ENCODE measurements at regions not wholly inside any gene's neighbourhood (a gene's known extent, or its start where the extent isn't known, plus 50 kb on each side); places are given as distances from the start of the nearest gene placed in this dataset.

GRCh38 chr4:148575577-148575976 lies 133.4 kb upstream of the NR3C2 start:
- H3K27ac ChIP-seq (ENCODE audit: low read depth, low read length) = no peak overlapping the region
- no peaks in the 10 kb centered on the region for H4K20me1 ChIP-seq (ENCODE audit: insufficient read depth, low read length)
- H3K27me3 ChIP-seq (ENCODE audit: insufficient read depth, low read length) = no peaks in the 10 kb centered on the region
- no peak for DNase-seq (ENCODE audit: insufficient read length, low spot score, missing footprints)
- no peak for TF ChIP-seq CTCF (IDR thresholded peaks at IDR 0.05; ENCODE audit: extremely low read depth, low read depth, low read length)
- H3K9me3 ChIP-seq (ENCODE audit: low read depth, low read length) = no peaks in the 10 kb centered on the region
- H3K36me3 ChIP-seq (ENCODE audit: insufficient read depth, low read length) = no peaks in the 10 kb centered on the region
- H3K4me2 ChIP-seq (ENCODE audit: insufficient read depth, low read length) = no peak overlapping the region
- H3K4me1 ChIP-seq (ENCODE audit: insufficient read depth, low read length) = no peaks in the 10 kb centered on the region
- H3K4me3 ChIP-seq (ENCODE audit: insufficient read depth, low read length) = no peak overlapping the region
- no peak overlapping the region for H2AFZ ChIP-seq (ENCODE audit: low read length)
- H3K79me2 ChIP-seq (ENCODE audit: insufficient read depth, low read length) = no peaks in the 10 kb centered on the region

GRCh38 chr4:148574911-148575310 lies 132.7 kb upstream of the NR3C2 start:
- Histone ChIP-seq H3K4me1 (ENCODE audit: insufficient read depth, low read length) (no peaks in the 10 kb centered on the region), H3K9me3 (ENCODE audit: low read depth, low read length) (no peaks in the 10 kb centered on the region), H2AFZ (ENCODE audit: low read length) (no peak overlapping the region), H3K4me3 (ENCODE audit: insufficient read depth, low read length) (no peak overlapping the region), H3K27ac (ENCODE audit: low read depth, low read length) (no peak overlapping the region), H3K36me3 (ENCODE audit: insufficient read depth, low read length) (no peaks in the 10 kb centered on the region), H3K4me2 (ENCODE audit: insufficient read depth, low read length) (no peak overlapping the region), H4K20me1 (ENCODE audit: insufficient read depth, low read length) (no peaks in the 10 kb centered on the region), H3K27me3 (ENCODE audit: insufficient read depth, low read length) (no peaks in the 10 kb centered on the region), H3K79me2 (ENCODE audit: insufficient read depth, low read length) (no peaks in the 10 kb centered on the region)
- TF ChIP-seq CTCF (IDR thresholded peaks at IDR 0.05; ENCODE audit: extremely low read depth, low read depth, low read length) = no peak
- DNase-seq (ENCODE audit: insufficient read length, low spot score, missing footprints) = no peak

GRCh38 chr4:148574502-148574901 lies 132.3 kb upstream of the NR3C2 start:
- Histone ChIP-seq H3K79me2 (ENCODE audit: insufficient read depth, low read length) (no peaks in the 10 kb centered on the region), H3K4me2 (ENCODE audit: insufficient read depth, low read length) (no peak overlapping the region), H3K27me3 (ENCODE audit: insufficient read depth, low read length) (no peaks in the 10 kb centered on the region), H3K4me3 (ENCODE audit: insufficient read depth, low read length) (no peak overlapping the region), H3K36me3 (ENCODE audit: insufficient read depth, low read length) (no peaks in the 10 kb centered on the region), H2AFZ (ENCODE audit: low read length) (no peak overlapping the region), H3K9me3 (ENCODE audit: low read depth, low read length) (no peaks in the 10 kb centered on the region), H3K27ac (ENCODE audit: low read depth, low read length) (no peak overlapping the region), H4K20me1 (ENCODE audit: insufficient read depth, low read length) (no peaks in the 10 kb centered on the region), H3K4me1 (ENCODE audit: insufficient read depth, low read length) (no peaks in the 10 kb centered on the region)
- TF ChIP-seq CTCF (IDR thresholded peaks at IDR 0.05; ENCODE audit: extremely low read depth, low read depth, low read length) = no peak
- no peak for DNase-seq (ENCODE audit: insufficient read length, low spot score, missing footprints)

- TF ChIP-seq CTCF (IDR thresholded peaks at IDR 0.05; ENCODE audit: extremely low read depth, low read depth, low read length) = no peak
- H4K20me1 ChIP-seq (ENCODE audit: insufficient read depth, low read length) = no peaks in the 10 kb centered on the region
- no peaks in the 10 kb centered on the region for H3K27me3 ChIP-seq (ENCODE audit: insufficient read depth, low read length)
- no peak overlapping the region for H3K4me3 ChIP-seq (ENCODE audit: insufficient read depth, low read length)
- no peaks in the 10 kb centered on the region for H3K9me3 ChIP-seq (ENCODE audit: low read depth, low read length)
- no peak overlapping the region for H3K4me2 ChIP-seq (ENCODE audit: insufficient read depth, low read length)
- no peak for DNase-seq (ENCODE audit: insufficient read length, low spot score, missing footprints)
- no peaks in the 10 kb centered on the region for H3K79me2 ChIP-seq (ENCODE audit: insufficient read depth, low read length)
- H3K4me1 ChIP-seq (ENCODE audit: insufficient read depth, low read length) = no peaks in the 10 kb centered on the region
- no peaks in the 10 kb centered on the region for H3K36me3 ChIP-seq (ENCODE audit: insufficient read depth, low read length)
- no peak overlapping the region for H2AFZ ChIP-seq (ENCODE audit: low read length)
- no peak overlapping the region for H3K27ac ChIP-seq (ENCODE audit: low read depth, low read length)
Observed at GRCh38 chr4:148574066-148574465, 131.9 kb upstream of the NR3C2 start.
